ENCODE measurements at regions not wholly inside any gene's neighbourhood (a gene's known extent, or its start where the extent isn't known, plus 50 kb on each side); places are given as distances from the start of the nearest gene placed in this dataset.

GRCh38 chr13:55816976-55817601, 1323.6 kb upstream of the PRR20A start (continued):
- TF ChIP-seq AR (CRISPR knock-in tag; IDR thresholded peaks at IDR 0.05) (no peak), ZNF281 (CRISPR knock-in tag; IDR thresholded peaks at IDR 0.05) (no peak), TP53 (CRISPR knock-in tag; IDR thresholded peaks at IDR 0.05) (no peak)

- H3K36me3 Mint-ChIP-seq: peaks cover 5% of the 10 kb centered on the region
- H3K9me3 Mint-ChIP-seq: peaks cover 8% of the 10 kb centered on the region
- POLR2A ChIA-PET: no interaction called here
- no peak for ATAC-seq
- no peak overlapping the region for H3K4me3 Mint-ChIP-seq
- CTCF ChIA-PET: no interaction called here
- H3K27ac Mint-ChIP-seq: no peak overlapping the region
- no peak for DNase-seq (ENCODE audit: low spot score)
- no peaks in the 10 kb centered on the region for H3K4me1 Mint-ChIP-seq
- no peaks in the 10 kb centered on the region for H3K27me3 Mint-ChIP-seq (ENCODE audit: low read depth)
- TF ChIP-seq TCF7 (CRISPR knock-in tag; IDR thresholded peaks at IDR 0.05; ENCODE audit: low read depth): no peak
- TF ChIP-seq IRF2 (CRISPR knock-in tag; IDR thresholded peaks at IDR 0.05; ENCODE audit: borderline replicate concordance, low read depth): no peak
- no peak for TF ChIP-seq ZNF138 (CRISPR knock-in tag; conservative IDR thresholded peaks at IDR 0.05)
- no peak for TF ChIP-seq MXD4 (CRISPR knock-in tag; IDR thresholded peaks at IDR 0.05; ENCODE audit: borderline replicate concordance)
- TF ChIP-seq PRDM15 (CRISPR knock-in tag; IDR thresholded peaks at IDR 0.05): no peak
- no peak for TF ChIP-seq SOX15 (CRISPR knock-in tag; IDR thresholded peaks at IDR 0.05)
- TF ChIP-seq E2F4 (CRISPR knock-in tag; IDR thresholded peaks at IDR 0.05; ENCODE audit: borderline replicate concordance, low read depth): no peak
- TF ChIP-seq USF2 (CRISPR knock-in tag; IDR thresholded peaks at IDR 0.05): no peak
- no peak for TF ChIP-seq PREB (CRISPR knock-in tag; IDR thresholded peaks at IDR 0.05; ENCODE audit: borderline replicate concordance)
- no peak for TF ChIP-seq ZBTB21 (CRISPR knock-in tag; IDR thresholded peaks at IDR 0.05; ENCODE audit: borderline replicate concordance)
- TF ChIP-seq ZNF512 (CRISPR knock-in tag; IDR thresholded peaks at IDR 0.05; ENCODE audit: borderline replicate concordance): no peak
- no peak for TF ChIP-seq RELA (CRISPR knock-in tag; IDR thresholded peaks at IDR 0.05; ENCODE audit: borderline replicate concordance)
- TF ChIP-seq ATF1 (CRISPR knock-in tag; IDR thresholded peaks at IDR 0.05): no peak
- TF ChIP-seq FOXP4 (CRISPR knock-in tag; IDR thresholded peaks at IDR 0.05): no peak
- no peak for TF ChIP-seq NR1H2 (CRISPR knock-in tag; IDR thresholded peaks at IDR 0.05)
- no peak for TF ChIP-seq SMAD3 (CRISPR knock-in tag; IDR thresholded peaks at IDR 0.05; ENCODE audit: borderline replicate concordance)
Measured at GRCh38 chr13:55820817-55821216, 1319.9 kb upstream of the PRR20A start.
